KMS-11 (cell line): ENCODE measurements at regions not wholly inside any gene's neighbourhood (a gene's known extent, or its start where the extent isn't known, plus 50 kb on each side); places are given as distances from the start of the nearest gene placed in this dataset.

ENCODE experiments used
- H2AFZ ChIP-seq: fragments of 200-600 bp; sonication (generic); 2 replicates; pipeline ENCODE4 v1.6.1; 2016; ENCODE audit warnings: antibody characterized with exemption, mixed run types, low read depth
- H3K27ac ChIP-seq: fragments of 200-600 bp; sonication (generic); 2 replicates; pipeline ENCODE4 v1.6.1; 2016; ENCODE audit warnings: mild to moderate bottlenecking, mixed run types
- H3K27me3 ChIP-seq: fragments of 200-600 bp; sonication (generic); 2 replicates; pipeline ENCODE4 v1.6.1; 2017; ENCODE audit warnings: mild to moderate bottlenecking, low read depth, mixed run types, moderate library complexity; ENCODE audit not compliant: insufficient read depth
- H3K36me3 ChIP-seq: fragments of 200-600 bp; sonication (generic); 2 replicates; pipeline ENCODE4 v1.6.1; 2017; ENCODE audit warnings: mild to moderate bottlenecking, mixed run types; ENCODE audit not compliant: insufficient read depth
- H3K4me1 ChIP-seq: fragments of 200-600 bp; sonication (generic); 2 replicates; pipeline ENCODE4 v1.6.1; 2016; ENCODE audit warnings: mild to moderate bottlenecking, low read depth, mixed run types; ENCODE audit not compliant: poor library complexity, severe bottlenecking
- H3K4me2 ChIP-seq: fragments of 200-600 bp; sonication (generic); 2 replicates; pipeline ENCODE4 v1.7.0; 2016; ENCODE audit warnings: mild to moderate bottlenecking, mixed run types
- H3K4me3 ChIP-seq: fragments of 200-600 bp; sonication (generic); IDR thresholded peaks from 2 replicates; pipeline ENCODE4 v1.6.1; 2017; ENCODE audit warnings: low read depth, low read length, mixed read lengths; ENCODE audit not compliant: insufficient read depth
- H3K79me2 ChIP-seq: fragments of 200-600 bp; sonication (generic); 2 replicates; pipeline ENCODE4 v1.6.1; 2016; ENCODE audit warnings: low read depth, mixed run types; ENCODE audit not compliant: insufficient read depth
- H3K9ac ChIP-seq: fragments of 200-600 bp; sonication (generic); 2 replicates; pipeline ENCODE4 v1.6.1; 2016; ENCODE audit warnings: mild to moderate bottlenecking, mixed run types
- H4K20me1 ChIP-seq: fragments of 200-600 bp; sonication (generic); 2 replicates; pipeline ENCODE4 v1.6.1; 2016; ENCODE audit warnings: mild to moderate bottlenecking, mixed run types; ENCODE audit not compliant: insufficient read depth
- TF ChIP-seq, protein P1 (sequence below): fragments of 200-600 bp; sonication (generic); conservative IDR thresholded peaks from 2 replicates; pipeline ENCODE4 v1.6.1; 2017; ENCODE audit warnings: low read depth, mild to moderate bottlenecking, antibody characterized with exemption, low read length, moderate library complexity, mixed read lengths

DNA sequence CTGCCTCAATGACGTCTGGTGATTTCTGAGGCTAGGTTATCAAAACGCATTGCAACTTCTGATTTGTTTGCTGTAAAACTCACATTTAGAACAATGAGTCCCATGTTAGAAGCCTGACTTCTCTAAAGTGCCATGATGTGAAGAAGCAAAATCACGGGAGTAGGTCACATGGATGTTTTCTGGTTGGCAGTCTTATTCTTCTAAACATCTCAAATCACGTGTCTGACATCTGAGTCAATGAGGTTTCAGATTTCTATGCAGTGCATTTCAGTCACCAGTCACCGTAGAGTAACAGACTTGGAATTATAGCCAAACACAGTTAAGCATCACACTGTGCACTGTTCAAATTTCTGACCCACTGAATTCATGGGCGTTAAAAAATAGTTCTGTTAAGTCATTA, 482.1 kb downstream of the TMA16 start:
- TF ChIP-seq, protein P1, sequence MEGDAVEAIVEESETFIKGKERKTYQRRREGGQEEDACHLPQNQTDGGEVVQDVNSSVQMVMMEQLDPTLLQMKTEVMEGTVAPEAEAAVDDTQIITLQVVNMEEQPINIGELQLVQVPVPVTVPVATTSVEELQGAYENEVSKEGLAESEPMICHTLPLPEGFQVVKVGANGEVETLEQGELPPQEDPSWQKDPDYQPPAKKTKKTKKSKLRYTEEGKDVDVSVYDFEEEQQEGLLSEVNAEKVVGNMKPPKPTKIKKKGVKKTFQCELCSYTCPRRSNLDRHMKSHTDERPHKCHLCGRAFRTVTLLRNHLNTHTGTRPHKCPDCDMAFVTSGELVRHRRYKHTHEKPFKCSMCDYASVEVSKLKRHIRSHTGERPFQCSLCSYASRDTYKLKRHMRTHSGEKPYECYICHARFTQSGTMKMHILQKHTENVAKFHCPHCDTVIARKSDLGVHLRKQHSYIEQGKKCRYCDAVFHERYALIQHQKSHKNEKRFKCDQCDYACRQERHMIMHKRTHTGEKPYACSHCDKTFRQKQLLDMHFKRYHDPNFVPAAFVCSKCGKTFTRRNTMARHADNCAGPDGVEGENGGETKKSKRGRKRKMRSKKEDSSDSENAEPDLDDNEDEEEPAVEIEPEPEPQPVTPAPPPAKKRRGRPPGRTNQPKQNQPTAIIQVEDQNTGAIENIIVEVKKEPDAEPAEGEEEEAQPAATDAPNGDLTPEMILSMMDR = no peak
- Histone ChIP-seq H3K36me3 (no peaks in the 10 kb centered on the region), H3K27ac (no peak overlapping the region), H3K4me1 (no peaks in the 10 kb centered on the region), H3K27me3 (no peaks in the 10 kb centered on the region), H4K20me1 (no peaks in the 10 kb centered on the region), H2AFZ (no peak overlapping the region), H3K79me2 (no peaks in the 10 kb centered on the region), H3K9ac (no peak overlapping the region), H3K4me2 (no peak overlapping the region), H3K4me3 (no peak overlapping the region)

DNA sequence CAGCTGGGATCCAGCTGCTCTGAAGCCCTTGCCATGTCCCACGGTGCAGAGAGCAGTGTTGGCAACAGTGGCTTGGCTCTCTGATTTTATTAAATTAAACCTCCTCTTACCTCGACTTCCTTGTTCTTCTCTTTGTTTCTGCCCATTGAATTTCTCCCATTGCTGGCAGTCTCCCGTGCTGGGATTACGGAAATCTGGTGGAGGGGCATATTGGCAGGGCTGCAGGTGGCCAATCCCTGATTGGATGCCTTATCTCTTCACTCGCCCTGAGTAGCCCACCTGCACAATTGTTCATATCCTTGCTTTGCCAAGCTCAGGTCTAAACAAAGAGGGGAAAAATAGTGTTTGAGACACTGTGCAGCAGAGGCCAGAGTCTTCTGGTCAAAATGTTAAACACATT, 493.9 kb downstream of the TMA16 start:
- TF ChIP-seq, protein P1 = no peak
- H3K4me2 ChIP-seq = no peak overlapping the region
- H3K27ac ChIP-seq = no peak overlapping the region
- H3K9ac ChIP-seq = no peak overlapping the region
- no peaks in the 10 kb centered on the region for H4K20me1 ChIP-seq
- H3K4me3 ChIP-seq = no peak overlapping the region
- H3K4me1 ChIP-seq = no peaks in the 10 kb centered on the region
- H2AFZ ChIP-seq = no peak overlapping the region
- H3K27me3 ChIP-seq = no peaks in the 10 kb centered on the region
- H3K79me2 ChIP-seq = no peaks in the 10 kb centered on the region
- no peaks in the 10 kb centered on the region for H3K36me3 ChIP-seq

DNA sequence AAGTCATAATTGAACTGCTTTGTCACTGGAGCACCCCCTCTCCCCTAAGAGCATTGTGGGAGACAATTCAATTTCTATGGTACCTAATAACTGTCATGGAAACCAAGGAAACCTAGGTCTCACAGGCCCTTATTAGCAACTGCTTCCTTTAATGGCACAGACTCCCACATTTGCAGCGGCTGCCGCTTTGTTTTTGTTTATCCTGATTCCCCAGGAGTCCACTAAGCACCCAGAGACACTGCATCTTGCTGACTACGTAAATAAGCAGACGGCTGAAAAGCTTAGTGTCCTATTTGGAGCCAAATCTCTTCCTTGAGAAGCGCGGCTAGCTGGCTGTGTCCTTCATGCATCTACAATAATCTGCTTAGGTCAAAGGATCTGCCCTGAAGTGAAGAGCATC, 494.4 kb downstream of the TMA16 start:
- no peaks in the 10 kb centered on the region for H3K36me3 ChIP-seq
- no peak overlapping the region for H3K4me3 ChIP-seq
- no peaks in the 10 kb centered on the region for H3K27me3 ChIP-seq
- H2AFZ ChIP-seq = no peak overlapping the region
- TF ChIP-seq, protein P1 = no peak
- H3K4me1 ChIP-seq = no peaks in the 10 kb centered on the region
- H3K27ac ChIP-seq = no peak overlapping the region
- no peak overlapping the region for H3K4me2 ChIP-seq
- no peak overlapping the region for H3K9ac ChIP-seq
- H3K79me2 ChIP-seq = no peaks in the 10 kb centered on the region
- no peaks in the 10 kb centered on the region for H4K20me1 ChIP-seq

DNA sequence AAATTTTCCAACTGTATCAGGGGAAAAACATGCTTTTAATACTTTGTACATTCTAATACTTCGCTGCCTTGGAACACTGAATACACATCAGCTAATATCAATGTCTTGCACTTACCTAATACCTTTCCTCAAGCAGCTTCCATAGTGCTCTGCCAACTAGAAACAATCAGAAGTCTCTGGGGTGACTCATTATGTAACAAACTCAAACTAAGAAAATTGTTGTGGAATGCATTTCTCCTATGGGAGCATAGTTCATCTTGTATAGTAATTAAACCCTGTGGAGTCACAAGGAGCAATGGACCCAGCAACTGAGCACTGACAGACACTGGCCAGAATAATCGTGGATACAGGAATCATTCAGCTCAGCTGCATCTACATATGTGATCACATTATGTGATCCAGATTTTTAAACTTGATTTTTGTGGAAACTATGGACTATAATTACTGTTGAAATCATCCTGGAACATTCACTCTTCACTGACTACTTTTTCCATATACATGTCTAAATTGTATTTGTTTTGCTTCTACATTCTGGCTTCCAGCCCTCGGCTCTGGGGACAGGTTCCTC, 496.9 kb downstream of the TMA16 start:
- no peak overlapping the region for H3K4me3 ChIP-seq
- no peaks in the 10 kb centered on the region for H3K27me3 ChIP-seq
- no peak overlapping the region for H3K4me2 ChIP-seq
- no peaks in the 10 kb centered on the region for H4K20me1 ChIP-seq
- TF ChIP-seq, protein P1 = no peak
- no peak overlapping the region for H2AFZ ChIP-seq
- no peak overlapping the region for H3K27ac ChIP-seq
- H3K36me3 ChIP-seq = no peaks in the 10 kb centered on the region
- no peaks in the 10 kb centered on the region for H3K79me2 ChIP-seq
- H3K9ac ChIP-seq = no peak overlapping the region
- H3K4me1 ChIP-seq = no peaks in the 10 kb centered on the region
